Subcutaneous abdominal adipose tissue (tissue), 5 donors: ENCODE measurements at regions not wholly inside any gene's neighbourhood (a gene's known extent, or its start where the extent isn't known, plus 50 kb on each side); places are given as distances from the start of the nearest gene placed in this dataset.

Experiments
- H3K27ac ChIP-seq: one replicate; pipeline ENCODE4 v1.7.0; 2013; ENCODE audit warnings: low read depth, mild to moderate bottlenecking, inconsistent platforms, low read length, moderate library complexity
- H3K27me3 ChIP-seq, 5 donors: one replicate each; pipeline ENCODE4 v1.7.0; 2013; ENCODE audit warnings: low read length in 5 of 5, inconsistent platforms in 1 of 5; ENCODE audit not compliant: control insufficient read depth in 5 of 5, insufficient read depth in 4 of 5
- H3K36me3 ChIP-seq, 5 donors: one replicate each; pipeline ENCODE4 v1.7.0; 2013; ENCODE audit warnings: low read length in 5 of 5; ENCODE audit not compliant: control insufficient read depth in 5 of 5, insufficient read depth in 5 of 5
- H3K4me1 ChIP-seq, 5 donors: one replicate each; pipeline ENCODE4 v1.7.0; 2013; ENCODE audit warnings: low read length in 5 of 5, mild to moderate bottlenecking in 3 of 5, moderate library complexity in 1 of 5; ENCODE audit not compliant: control insufficient read depth in 5 of 5, insufficient read depth in 5 of 5
- H3K4me3 ChIP-seq, 5 donors: one replicate each; pipeline ENCODE4 v1.7.0; 2013; ENCODE audit warnings: low read length in 5 of 5, low read depth in 1 of 5
- H3K9ac ChIP-seq, 5 donors: one replicate each; pipeline ENCODE4 v1.7.0; 2013; ENCODE audit warnings: low read length in 5 of 5, mild to moderate bottlenecking in 4 of 5, moderate library complexity in 3 of 5
- H3K9me3 ChIP-seq, 5 donors: one replicate each; pipeline ENCODE4 v1.7.0; 2013; ENCODE audit warnings: low read length in 5 of 5; ENCODE audit not compliant: control insufficient read depth in 5 of 5
- donor health status: healthy.
- donor health status: healthy.
- donor health status: healthy.
- donor health status: healthy.
- donor health status: healthy.

DNA sequence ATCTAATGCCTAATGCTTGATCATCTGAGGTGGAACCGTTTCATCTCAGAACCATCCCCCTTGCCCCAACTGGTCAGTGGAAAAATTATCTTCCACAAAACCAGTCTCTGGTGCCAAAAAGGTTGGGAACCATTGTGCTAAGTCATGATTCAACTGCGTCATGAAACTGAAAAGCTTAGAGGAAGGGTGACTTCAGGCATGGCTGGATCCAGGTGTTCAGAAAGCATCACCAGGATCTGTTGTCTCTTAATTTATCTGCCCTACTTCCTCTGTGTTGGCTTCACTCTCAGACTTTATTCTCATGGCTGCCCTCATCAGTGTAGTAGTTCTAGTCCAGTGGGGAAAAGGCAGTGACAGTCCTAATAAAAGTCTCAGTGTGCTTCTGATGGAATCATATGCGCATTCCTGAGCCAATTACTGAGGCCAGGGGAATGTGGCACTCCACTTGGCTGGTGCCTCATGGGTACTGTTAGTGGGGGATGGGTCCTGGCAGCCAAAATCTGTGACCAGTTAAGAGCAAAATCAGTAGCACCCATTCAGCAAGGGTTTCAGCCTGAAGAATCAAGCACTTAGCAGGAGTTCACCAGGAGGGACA is 110.3 kb downstream of the WNT5A start:
- H3K4me3 ChIP-seq = no peak overlapping the region
- no peak overlapping the region for H3K27ac ChIP-seq
- no peaks in the 10 kb centered on the region for H3K36me3 ChIP-seq
- H3K9me3 ChIP-seq = no peaks in the 10 kb centered on the region
- no peaks in the 10 kb centered on the region for H3K4me1 ChIP-seq
- H3K27me3 ChIP-seq = peaks cover 0 to 3% (median 0%) of the 10 kb centered on the region in 5 donors
- H3K9ac ChIP-seq = no peak overlapping the region

- Histone ChIP-seq H3K4me3 (no peak overlapping the region), H3K36me3 (no peaks in the 10 kb centered on the region), H3K27me3 (peaks cover 0 to 5% (median 0%) of the 10 kb centered on the region in 5 donors), H3K27ac (no peak overlapping the region), H3K9ac (no peak overlapping the region), H3K4me1 (no peaks in the 10 kb centered on the region), H3K9me3 (no peaks in the 10 kb centered on the region)
These were observed 113.7 kb downstream of the WNT5A start for GRCh38 chr3:55373423-55373822.

DNA sequence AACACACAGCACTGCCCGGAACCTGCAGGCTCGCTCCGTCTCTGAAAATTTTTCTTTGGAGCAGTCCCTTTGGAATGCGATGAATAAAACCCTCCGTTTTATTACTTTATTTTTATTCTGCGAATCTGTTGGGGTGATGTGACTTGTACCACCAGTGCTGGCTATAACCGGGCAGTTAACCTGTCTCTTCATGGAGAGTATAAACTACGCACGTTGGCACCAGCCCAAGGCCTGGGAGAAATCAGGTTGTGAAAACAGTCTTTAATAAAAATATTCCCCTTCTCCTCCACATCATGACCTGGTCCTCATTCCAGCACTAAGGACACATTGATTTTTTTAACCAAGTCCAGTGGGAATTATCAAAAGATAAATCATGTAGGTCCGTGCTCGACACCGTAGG is 116.8 kb downstream of the WNT5A start:
- no peak overlapping the region for H3K27ac ChIP-seq
- no peaks in the 10 kb centered on the region for H3K4me1 ChIP-seq
- H3K9me3 ChIP-seq = no peaks in the 10 kb centered on the region
- peaks cover 0 to 4% (median 0%) of the 10 kb centered on the region in 5 donors for H3K27me3 ChIP-seq
- no peak overlapping the region for H3K4me3 ChIP-seq
- no peak overlapping the region for H3K9ac ChIP-seq
- H3K36me3 ChIP-seq = no peaks in the 10 kb centered on the region

GRCh38 chr3:55369141-55369847 is 117.8 kb downstream of the WNT5A start:
- Histone ChIP-seq H3K9me3 (no peaks in the 10 kb centered on the region), H3K4me1 (no peaks in the 10 kb centered on the region), H3K27me3 (peaks cover 0 to 2% (median 0%) of the 10 kb centered on the region in 5 donors), H3K36me3 (no peaks in the 10 kb centered on the region), H3K27ac (no peak overlapping the region), H3K4me3 (no peak overlapping the region), H3K9ac (no peak overlapping the region)

GRCh38 chr3:55368366-55368765 is 118.7 kb downstream of the WNT5A start:
- H3K36me3 ChIP-seq = no peaks in the 10 kb centered on the region
- no peak overlapping the region for H3K4me3 ChIP-seq
- peaks cover 0 to 2% (median 0%) of the 10 kb centered on the region in 5 donors for H3K27me3 ChIP-seq
- H3K27ac ChIP-seq = no peak overlapping the region
- no peaks in the 10 kb centered on the region for H3K4me1 ChIP-seq
- no peak overlapping the region for H3K9ac ChIP-seq
- H3K9me3 ChIP-seq = no peaks in the 10 kb centered on the region

GRCh38 chr3:55367384-55367783 is 119.7 kb downstream of the WNT5A start:
- no peaks in the 10 kb centered on the region for H3K4me1 ChIP-seq
- no peak overlapping the region for H3K4me3 ChIP-seq
- H3K27me3 ChIP-seq = peaks cover 0 to 2% (median 0%) of the 10 kb centered on the region in 5 donors
- H3K36me3 ChIP-seq = no peaks in the 10 kb centered on the region
- H3K27ac ChIP-seq = no peak overlapping the region
- no peak overlapping the region for H3K9ac ChIP-seq
- H3K9me3 ChIP-seq = no peaks in the 10 kb centered on the region

DNA sequence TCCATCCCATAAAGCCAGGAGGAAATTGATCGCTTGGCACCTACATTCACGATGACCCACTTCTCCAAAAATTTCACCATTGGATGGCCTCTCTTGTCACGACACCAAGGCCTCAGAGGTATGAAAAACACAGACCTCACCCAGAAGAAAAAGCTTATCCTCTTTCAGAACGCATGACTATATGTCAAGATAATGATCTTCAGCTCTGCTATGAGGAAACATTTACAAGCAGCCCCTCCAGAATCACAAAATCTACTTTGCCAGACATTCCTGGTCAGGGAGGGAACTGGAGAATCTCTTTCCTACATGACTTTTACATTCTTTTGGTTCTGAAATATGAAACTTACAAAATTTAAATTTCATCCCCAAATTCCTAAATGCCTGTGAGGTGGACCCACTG is 122.7 kb downstream of the WNT5A start:
- H3K27me3 ChIP-seq = no peaks in the 10 kb centered on the region
- H3K4me1 ChIP-seq = no peaks in the 10 kb centered on the region
- H3K9me3 ChIP-seq = no peaks in the 10 kb centered on the region
- H3K36me3 ChIP-seq = no peaks in the 10 kb centered on the region
- no peak overlapping the region for H3K4me3 ChIP-seq
- no peak overlapping the region for H3K9ac ChIP-seq
- no peak overlapping the region for H3K27ac ChIP-seq

DNA sequence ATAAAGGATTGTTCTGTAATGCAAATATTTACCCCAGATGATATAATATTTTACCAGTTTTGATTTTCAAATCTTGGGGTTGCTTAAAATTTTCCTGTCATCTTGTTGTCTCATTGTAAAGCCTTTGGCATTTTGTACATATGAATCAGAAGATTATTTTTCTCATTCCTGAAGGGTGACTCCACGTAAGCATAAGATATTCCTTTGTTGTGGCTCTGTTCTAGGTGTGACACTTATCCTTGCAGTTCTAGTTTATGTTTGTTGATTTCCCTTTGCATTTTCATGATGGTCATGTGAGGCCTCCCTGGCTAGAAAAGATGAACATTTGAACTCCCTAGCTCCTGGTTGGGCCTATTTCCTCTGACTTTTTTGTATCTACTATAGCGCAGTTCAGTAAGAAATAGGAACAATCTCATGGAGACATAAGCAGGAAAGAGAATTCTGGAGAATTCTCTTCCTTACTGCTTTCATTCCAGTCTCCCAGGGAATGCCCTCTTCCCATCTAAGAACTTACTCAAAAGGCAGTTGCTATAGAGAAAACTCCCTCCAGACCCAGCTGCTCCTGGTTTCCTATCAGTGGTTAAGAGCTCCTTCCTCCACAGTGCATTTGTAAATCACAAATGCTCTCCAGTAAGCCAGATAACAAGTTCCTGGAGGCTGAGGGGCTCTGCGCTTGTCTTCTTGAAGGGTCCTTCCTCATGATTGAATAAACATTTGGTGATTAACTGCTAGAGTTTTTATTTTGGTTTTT is 124.7 kb downstream of the WNT5A start:
- Histone ChIP-seq H3K4me1 (no peaks in the 10 kb centered on the region), H3K36me3 (no peaks in the 10 kb centered on the region), H3K9me3 (no peaks in the 10 kb centered on the region), H3K9ac (no peak overlapping the region), H3K4me3 (no peak overlapping the region), H3K27ac (no peak overlapping the region), H3K27me3 (no peaks in the 10 kb centered on the region)

DNA sequence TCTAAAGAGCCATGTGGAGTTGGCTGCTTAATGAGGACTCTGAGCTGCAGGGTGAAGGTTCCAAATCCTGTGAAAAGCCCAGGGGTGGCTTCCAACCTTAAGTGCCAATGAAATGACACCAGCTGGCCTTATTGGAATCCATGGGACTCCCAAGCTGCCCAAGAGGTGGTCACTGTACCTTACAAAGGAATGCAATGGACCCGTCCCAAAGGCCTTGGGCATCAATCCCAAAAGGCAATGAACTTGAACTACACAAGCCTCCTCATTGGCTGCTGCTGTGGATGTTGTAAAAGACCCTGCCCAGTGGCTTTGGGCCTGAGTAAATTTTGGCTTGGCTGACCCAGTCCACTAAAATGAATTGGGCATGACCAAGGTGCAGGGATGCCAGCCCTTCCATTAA is 129.3 kb downstream of the WNT5A start:
- H3K27me3 ChIP-seq = no peaks in the 10 kb centered on the region
- no peaks in the 10 kb centered on the region for H3K4me1 ChIP-seq
- no peak overlapping the region for H3K9ac ChIP-seq
- no peaks in the 10 kb centered on the region for H3K9me3 ChIP-seq
- H3K36me3 ChIP-seq = no peaks in the 10 kb centered on the region
- no peak overlapping the region for H3K27ac ChIP-seq
- H3K4me3 ChIP-seq = no peak overlapping the region

DNA sequence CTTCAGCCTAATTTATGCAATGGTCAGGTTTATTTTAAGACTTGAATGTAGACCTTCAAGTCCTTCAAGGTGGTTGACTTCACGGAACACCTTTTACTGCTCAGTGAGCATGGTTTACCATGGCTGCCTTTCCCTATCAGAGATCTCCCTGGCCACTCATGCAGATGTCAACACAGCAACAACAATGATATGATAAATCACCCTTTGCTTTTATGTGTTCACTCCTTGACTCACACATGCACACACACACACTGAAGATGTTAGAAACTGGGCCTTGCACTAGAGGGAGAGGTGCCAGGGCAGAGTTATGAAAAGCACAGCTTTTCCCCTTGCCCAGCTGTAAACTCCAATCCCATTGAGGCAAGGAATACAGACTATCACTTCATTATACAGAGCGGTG is 134.4 kb downstream of the WNT5A start:
- H3K4me3 ChIP-seq = no peak overlapping the region
- no peaks in the 10 kb centered on the region for H3K36me3 ChIP-seq
- no peak overlapping the region for H3K27ac ChIP-seq
- H3K27me3 ChIP-seq = peaks cover 0 to 2% (median 0%) of the 10 kb centered on the region in 5 donors
- H3K9ac ChIP-seq = no peak overlapping the region
- H3K4me1 ChIP-seq = no peaks in the 10 kb centered on the region
- H3K9me3 ChIP-seq = no peaks in the 10 kb centered on the region
